Left cardiac atrium (tissue), 4 donors: ENCODE measurements at regions not wholly inside any gene's neighbourhood (a gene's known extent, or its start where the extent isn't known, plus 50 kb on each side); places are given as distances from the start of the nearest gene placed in this dataset.
"Not testable (repeated sequence)": the region's sequence is repeated elsewhere in the genome, so short reads cannot be mapped to it uniquely, and the experiment has no call there.

Experiments used
- ATAC-seq, 2 donors: fragments of 200-7000 bp; cut with Tn5 transposase; one replicate each; pipeline ENCODE4 v1.9.1; 2020; ENCODE audit warnings: mild to moderate bottlenecking in 2 of 2, moderate library complexity in 2 of 2
- DNase-seq: peaks from one replicate; pipeline ENCODE4 v3.0.0-alpha.2; 2020
- intact Hi-C, 2 donors: fragments of 100-400 bp; cut with DNase I; formaldehyde crosslinking; loops; one replicate each; pipeline versions ENCODE4 v1.14.1 to v1.15.1; 2022 to 2023
- donor health status: DM: no; HTN: yes; CAD: no.
- donor health status: DM: no; HTN: yes; CAD: no; lungs with severe emphysema.
- donor health status: DM: yes; HTN: yes; CAD: no.
- donor health status: Dilated cardiomyopathy.

DNA sequence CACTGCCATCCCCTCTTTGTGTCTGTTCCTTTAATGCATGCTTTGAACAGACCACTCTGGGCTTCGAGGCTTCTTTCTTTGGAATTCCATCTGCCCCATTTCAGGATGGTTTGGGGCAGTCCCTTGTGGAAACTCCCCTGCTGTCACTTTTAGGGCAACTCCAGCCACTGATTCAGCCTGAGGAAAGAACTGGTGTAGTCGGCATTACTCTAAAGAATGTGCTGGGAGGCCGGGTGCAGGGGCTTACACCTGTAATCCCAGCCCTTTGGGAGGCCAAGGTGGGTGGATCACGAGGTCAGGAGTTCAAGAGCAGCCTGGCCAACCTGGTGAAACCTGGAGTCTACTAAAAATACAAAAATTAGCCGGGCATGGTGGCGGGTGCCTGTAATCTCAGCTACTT is 358.1 kb upstream of the NUPR2 start:
- intact Hi-C loops, result no loop called here
- ATAC-seq (no peak), DNase-seq (no peak)

DNA sequence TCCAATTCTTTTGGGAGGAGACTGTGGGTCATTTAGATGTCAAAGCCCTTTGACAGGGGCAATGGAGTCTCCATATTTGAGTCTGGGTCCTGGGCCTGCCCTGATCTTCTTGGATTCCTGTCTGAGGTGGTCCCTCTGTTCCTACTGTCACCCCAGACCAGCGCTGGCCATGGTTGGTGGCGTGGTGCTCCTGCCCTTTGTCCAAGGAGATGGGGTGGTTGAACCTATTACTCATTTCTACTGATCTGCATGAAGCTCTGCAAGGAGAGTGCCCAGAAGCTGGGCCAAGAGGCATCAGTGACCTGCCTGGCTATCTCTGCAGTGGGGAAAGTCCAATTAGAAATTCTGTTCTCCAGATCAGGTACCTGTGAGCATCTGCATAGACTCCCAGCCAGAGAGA is 355.6 kb upstream of the NUPR2 start:
- DNase-seq, result no peak
- intact Hi-C loops, result no loop called here
- ATAC-seq, result no peak

DNA sequence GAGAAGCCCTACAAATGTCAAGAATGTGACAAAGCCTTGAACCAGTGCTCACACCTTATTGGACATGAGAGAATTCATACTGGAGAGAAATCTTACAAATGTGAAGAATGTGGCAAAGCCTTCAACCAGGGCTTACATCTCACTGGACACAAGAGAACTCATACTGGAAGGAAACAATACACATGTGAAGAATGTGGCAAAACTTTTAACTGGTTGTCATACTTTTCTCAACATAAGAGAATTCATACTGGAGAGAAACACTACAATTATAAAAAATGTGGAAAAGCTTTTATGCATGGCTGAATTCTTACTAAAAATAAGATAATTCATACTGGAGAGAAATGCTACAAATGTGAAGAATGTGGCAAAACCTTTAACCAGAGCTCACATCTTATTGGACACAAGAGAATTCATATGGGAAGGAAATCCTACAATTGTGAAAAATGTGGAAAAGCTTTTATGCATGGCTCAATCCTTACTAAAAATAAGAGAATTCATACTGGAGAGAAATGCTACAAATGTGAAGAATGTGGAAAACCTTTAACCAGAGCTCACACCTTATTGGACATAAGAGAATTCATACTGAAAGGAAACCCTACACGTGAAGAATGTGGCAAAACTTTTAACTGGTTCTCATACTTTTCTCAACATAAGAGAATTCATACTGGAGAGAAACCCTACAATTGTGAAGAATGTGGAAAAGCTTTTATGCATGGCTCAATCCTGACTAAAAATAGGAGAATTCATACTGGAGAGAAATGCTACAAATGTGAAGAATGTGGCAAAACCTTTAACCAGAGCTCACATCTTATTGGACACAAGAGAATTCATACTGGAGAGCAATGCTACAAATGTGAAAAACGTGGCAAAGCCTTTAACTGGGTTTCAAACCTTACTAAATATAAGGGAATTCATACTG is 350.6 kb upstream of the NUPR2 start:
- intact Hi-C loops, DNase-seq, ATAC-seq: not testable (repeated sequence)

- intact Hi-C loops, result no loop called here
- DNase-seq (no peak), ATAC-seq (no peak)
These were observed 333.5 kb upstream of the NUPR2 start for GRCh38 chr7:56449762-56450161.

DNA sequence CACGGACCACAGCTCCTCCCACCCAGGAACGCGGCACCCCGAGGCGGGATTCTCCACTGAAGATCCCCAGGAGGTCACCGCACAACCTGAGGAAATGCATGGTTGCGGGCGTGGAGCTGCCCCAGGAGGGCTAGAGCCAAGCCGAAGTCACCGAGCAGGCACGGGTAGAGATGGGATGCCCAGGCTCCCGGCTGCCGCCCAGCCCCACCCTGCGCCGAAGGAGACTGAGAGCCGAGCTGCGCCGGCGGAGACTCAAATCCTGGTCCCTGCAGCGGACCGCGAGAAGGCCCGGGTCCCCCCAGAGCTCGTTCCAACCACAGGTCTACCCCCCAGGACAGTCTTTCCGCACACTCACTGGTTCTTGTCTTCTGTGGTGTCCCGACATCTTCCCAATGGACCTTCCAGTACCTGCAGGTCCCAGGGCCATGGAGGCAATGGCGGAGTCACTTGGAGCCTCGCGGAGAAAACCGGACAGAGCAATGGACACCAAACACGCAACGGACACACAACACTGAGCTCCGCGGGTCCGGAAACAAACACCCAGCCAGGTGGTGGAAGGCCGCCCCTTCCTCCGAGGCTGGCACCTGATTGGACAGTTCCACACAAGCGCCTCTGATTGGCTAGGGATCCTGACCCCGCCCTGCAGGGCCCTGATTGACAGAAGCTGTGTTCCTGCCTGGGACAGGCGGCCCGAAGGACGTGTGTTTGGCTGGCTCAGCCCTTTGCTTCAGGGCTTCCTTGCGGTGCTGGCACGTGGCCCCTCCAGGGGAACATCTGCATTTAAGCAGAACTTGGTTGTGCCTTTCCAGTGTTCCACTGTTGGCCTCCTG is 331.9 kb upstream of the NUPR2 start:
- DNase-seq (no peak), ATAC-seq (peak in 1 of 2 donors; percentile 63)
- intact Hi-C loops, result no loop called here

DNA sequence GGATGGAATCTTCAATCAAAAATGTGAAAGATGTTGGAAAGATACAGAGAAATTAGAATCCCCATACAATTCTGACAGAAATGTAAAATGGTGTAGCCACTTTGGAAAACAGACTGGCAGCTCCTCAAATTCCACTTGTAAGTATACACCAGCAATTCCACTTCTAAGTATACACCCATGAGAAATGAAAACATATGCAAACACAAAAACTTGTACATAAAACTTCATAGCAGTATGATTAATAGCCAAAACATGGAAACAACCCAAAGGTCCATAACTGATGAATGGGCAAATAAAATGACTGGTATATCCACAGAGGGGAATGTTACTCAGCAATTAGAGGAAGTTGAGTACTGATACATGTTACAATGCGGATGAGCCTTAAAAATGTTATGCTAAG is 304.3 kb upstream of the NUPR2 start:
- ATAC-seq, DNase-seq, intact Hi-C loops: not testable (repeated sequence)

GRCh38 chr7:56375173-56375572 is 259.0 kb upstream of the NUPR2 start:
- ATAC-seq (no peak), DNase-seq (no peak)
- intact Hi-C loops, result no loop called here

DNA sequence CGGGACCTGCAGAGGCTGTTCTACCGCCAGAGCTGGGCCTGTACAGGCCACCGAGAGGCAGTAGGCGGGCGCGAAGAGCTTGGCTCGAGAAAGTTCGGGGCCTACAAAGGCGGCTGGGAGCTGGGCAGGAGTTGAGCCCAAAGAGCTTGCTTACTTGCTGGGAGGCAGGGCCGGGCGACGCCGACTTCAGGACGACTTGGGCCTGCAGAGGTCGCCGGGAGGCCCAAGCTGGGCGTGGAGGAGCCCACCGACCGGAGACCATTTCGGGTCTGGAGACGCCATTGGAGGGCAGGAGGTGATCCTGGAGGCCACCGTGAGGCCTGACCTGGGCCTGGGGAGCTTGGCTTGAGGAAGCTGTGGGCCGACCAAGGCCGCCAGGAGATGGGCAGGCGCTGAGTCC is 258.4 kb upstream of the NUPR2 start:
- DNase-seq, ATAC-seq, intact Hi-C loops: not testable (repeated sequence)

DNA sequence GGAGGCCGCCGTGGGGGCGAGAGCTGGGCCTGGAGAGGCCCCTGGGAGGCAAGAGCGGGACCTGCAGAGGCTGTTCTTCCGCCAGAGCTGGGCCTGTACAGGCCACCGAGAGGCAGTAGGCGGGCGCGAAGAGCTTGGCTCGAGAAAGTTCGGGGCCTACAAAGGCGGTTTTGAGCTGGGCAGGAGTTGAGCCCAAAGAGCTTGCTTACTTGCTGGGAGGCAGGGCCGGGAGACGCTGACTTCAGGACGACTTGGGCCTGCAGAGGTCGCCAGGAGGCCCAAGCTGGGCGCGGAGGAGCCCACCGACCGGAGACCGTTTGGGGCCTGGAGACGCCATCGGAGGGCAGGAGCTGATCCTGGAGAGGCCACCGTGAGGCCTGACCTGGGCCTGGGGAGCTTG is 257.1 kb upstream of the NUPR2 start:
- ATAC-seq, intact Hi-C loops: not testable (repeated sequence)
- peak; percentile 87 for DNase-seq

DNA sequence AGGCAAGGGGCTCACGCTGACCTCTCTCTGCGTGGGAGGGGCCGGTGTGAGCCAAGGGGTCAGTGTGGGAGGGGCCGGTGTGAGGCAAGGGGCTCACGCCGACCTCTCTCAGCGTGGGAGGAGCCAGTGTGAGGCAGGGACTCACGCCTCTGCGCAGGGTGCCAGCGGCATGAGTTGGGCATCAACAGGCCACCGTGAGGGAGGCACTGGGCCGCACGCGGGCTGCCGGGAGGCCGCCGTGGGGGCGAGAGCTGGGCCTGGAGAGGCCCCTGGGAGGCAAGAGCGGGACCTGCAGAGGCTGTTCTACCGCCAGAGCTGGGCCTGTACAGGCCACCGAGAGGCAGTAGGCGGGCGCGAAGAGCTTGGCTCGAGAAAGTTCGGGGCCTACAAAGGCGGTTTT is 255.6 kb upstream of the NUPR2 start:
- DNase-seq, result peak; percentile 29

DNA sequence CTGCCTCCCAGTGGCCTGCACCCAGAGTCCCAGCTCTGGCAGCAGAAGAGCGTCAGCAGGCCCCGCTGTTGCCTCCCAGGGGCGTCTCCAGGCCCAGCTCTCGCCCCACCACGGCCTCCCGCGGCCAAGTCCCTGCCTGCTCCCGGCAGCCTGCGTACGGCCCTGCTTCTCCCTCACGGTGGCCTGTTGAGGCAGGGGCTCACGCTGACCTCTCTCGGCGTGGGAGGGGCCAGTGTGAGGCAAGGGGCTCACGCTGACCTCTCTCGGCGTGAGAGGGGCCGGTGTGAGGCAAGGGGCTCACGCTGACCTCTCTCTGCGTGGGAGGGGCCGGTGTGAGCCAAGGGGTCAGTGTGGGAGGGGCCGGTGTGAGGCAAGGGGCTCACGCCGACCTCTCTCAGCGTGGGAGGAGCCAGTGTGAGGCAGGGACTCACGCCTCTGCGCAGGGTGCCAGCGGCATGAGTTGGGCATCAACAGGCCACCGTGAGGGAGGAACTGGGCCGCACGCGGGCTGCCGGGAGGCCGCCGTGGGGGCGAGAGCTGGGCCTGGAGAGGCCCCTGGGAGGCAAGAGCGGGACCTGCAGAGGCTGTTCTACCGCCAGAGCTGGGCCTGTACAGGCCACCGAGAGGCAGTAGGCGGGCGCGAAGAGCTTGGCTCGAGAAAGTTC is 254.1 kb upstream of the NUPR2 start:
- DNase-seq, ATAC-seq, intact Hi-C loops: not testable (repeated sequence)

More for the DNA sequence above, 255.6 kb upstream of the NUPR2 start:
- intact Hi-C loops, ATAC-seq: not testable (repeated sequence)

DNA sequence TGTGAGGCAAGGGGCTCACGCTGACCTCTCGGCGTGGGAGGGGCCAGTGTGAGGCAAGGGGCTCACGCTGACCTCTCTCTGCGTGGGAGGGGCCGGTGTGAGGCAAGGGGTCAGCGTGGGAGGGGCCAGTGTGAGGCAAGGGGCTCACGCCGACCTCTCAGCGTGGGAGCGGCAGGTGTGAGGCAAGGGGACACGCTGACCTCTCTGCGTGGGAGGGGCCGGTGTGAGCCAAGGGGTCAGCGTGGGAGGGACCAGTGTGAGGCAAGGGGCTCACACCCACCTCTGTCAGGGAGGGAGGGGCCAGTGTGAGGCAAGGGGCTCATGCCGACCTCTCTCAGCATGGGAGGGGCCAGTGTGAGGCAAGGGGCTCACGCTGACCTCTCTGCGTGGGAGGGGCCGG is 251.7 kb upstream of the NUPR2 start:
- ATAC-seq, intact Hi-C loops, DNase-seq: not testable (repeated sequence)

- intact Hi-C loops, DNase-seq, ATAC-seq: not testable (repeated sequence)
These were observed 251.2 kb upstream of the NUPR2 start for GRCh38 chr7:56367411-56367810.

DNA sequence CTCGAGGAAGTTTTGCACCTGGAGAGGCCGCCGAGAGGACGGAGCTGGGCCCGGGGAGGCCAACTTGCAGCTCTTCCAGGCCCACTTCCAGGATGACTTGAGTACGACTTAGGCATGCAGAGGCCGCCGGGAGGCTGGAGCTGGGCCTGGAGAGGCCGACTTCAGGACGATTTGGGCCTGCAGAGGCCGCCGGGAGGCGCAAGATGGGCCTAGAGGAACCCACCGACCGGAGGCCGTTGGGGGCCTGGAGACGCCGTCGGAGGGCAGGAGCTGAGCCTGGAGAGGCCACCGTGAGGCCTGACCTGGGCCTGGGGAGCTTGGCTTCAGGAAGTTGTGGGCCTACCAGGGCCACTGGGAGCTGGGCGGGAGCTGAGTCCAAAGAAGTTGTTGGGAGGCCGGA is 250.5 kb upstream of the NUPR2 start:
- ATAC-seq, intact Hi-C loops, DNase-seq: not testable (repeated sequence)

GRCh38 chr7:56352576-56352975 is 236.4 kb upstream of the NUPR2 start:
- ATAC-seq, DNase-seq, intact Hi-C loops: not testable (repeated sequence)

DNA sequence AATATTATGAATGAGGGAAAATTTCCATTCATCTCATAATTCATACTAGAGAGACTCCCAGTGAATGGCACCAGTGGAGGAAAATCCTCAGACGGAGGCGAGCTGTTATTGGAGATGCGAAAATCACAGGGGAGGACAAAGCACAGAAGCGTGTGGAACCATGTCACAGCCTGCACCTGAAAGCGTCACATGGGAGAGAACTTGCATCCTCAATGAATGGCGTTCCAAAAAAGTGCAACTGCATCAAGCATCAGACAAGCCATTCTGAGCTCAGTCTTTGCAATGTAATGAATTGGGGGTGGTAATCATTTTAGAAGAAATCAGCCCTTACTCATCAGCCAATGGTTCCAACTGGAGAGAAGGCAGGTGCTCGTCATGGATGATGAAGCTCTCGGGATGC is 235.0 kb upstream of the NUPR2 start:
- ATAC-seq, DNase-seq, intact Hi-C loops: not testable (repeated sequence)

DNA sequence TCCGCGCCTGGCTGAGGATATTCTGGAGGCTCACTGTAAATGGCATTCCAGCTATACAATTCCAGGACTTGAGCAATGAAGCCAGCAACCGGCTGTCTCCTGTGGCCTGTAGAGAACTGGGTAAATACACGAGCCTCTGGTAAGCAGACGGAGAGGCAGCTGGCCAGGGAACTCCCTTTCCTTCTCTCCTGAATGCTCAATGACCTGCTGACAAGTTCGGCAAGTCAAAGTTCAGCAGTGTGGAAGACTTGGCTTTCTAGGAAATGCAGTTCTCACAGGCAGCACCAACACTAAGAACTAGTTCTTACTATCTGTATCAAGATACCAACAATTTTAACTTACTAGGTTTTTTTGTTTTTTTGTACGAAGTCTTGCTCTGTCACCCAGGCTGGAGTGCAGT is 232.1 kb upstream of the NUPR2 start:
- intact Hi-C loops, DNase-seq: not testable (repeated sequence)

DNA sequence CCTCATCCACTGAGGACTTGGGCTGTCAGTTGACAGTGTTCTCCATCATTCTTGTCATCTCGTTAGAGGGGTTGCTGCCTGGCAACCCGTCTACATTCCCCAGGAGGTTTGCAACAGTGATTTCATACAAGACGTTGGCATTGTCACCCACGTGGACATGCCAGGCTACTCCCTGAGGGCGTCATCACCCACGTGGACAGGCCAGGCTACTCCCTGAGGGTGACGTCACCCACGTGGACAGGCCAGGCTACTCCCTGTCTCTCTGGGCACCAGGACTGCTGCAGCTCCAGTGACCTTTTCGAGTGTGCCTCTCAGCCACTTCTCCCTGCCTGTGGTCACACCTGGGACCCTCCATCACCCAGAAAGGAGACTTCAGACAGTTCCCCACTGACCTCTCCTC is 212.1 kb upstream of the NUPR2 start:
- ATAC-seq, DNase-seq, intact Hi-C loops: not testable (repeated sequence)

More for the DNA sequence above, 232.1 kb upstream of the NUPR2 start:
- not testable (repeated sequence) for ATAC-seq

GRCh38 chr7:56290548-56290947 is 174.3 kb upstream of the NUPR2 start:
- intact Hi-C loops, result no loop called here

More at GRCh38 chr7:56290548-56290947, 174.3 kb upstream of the NUPR2 start:
- no peak for ATAC-seq
- DNase-seq, result no peak
